Heart left ventricle (tissue), 13 donors: ENCODE measurements at regions not wholly inside any gene's neighbourhood (a gene's known extent, or its start where the extent isn't known, plus 50 kb on each side); places are given as distances from the start of the nearest gene placed in this dataset.

ENCODE experiments used
- POLR2A ChIP-seq, 2 donors: fragments of 450-650 bp; IDR thresholded peaks; one replicate each; pipeline ENCODE4 v1.6.1; 2017; ENCODE audit warnings: antibody characterized with exemption in 2 of 2, mild to moderate bottlenecking in 2 of 2, moderate library complexity in 2 of 2
- TF ChIP-seq, protein P1 (sequence below), 12 donors: fragments of 200-600 bp; sonication (generic) in 4 of 12; IDR thresholded peaks; one replicate each; pipeline versions ENCODE4 v1.5.0 to v1.8.0; 2018 to 2022; ENCODE audit warnings: antibody characterized with exemption in 12 of 12, mild to moderate bottlenecking in 5 of 12
- donor health status: ischemic (EF 13 %, LVEDD 7.1; RV severe dilation, severe dysfunction).
- donor health status: DM: no; HTN: yes; CAD: no.
- donor health status: DM: no; HTN: no; CAD: no.
- donor health status: ischemic (EF 25% LVEDD 6.9; RV normal size, moderate dysfunction).
- donor health status: ischemic (EF 25% LVEDD 5.7; RV mildly dilated, moderate dysfunction).
- donor health status: ischemic (EF 35%, LVEDD 5.7; RV mildly dilated, moderate dysfunction).
- donor health status: nonischemic (EF 11% LVEDD 7.7; RV severe dilation, severe dysfunction).
- donor health status: DM: yes; HTN: yes; CAD: no.
- donor health status: PGD.
- donor health status: ischemic (EF 29% LVEDD 5.4; RV normal size, mild dysfunction).
- donor health status: nonischemic (EF 23%, LVEDD 6.1; RV moderate dilation, normal function).

GRCh38 chr3:78090382-78090781, 1050.5 kb downstream of the ROBO2 start:
- no peak for TF ChIP-seq POLR2A (IDR thresholded peaks at IDR 0.05)
- TF ChIP-seq, protein P1, sequence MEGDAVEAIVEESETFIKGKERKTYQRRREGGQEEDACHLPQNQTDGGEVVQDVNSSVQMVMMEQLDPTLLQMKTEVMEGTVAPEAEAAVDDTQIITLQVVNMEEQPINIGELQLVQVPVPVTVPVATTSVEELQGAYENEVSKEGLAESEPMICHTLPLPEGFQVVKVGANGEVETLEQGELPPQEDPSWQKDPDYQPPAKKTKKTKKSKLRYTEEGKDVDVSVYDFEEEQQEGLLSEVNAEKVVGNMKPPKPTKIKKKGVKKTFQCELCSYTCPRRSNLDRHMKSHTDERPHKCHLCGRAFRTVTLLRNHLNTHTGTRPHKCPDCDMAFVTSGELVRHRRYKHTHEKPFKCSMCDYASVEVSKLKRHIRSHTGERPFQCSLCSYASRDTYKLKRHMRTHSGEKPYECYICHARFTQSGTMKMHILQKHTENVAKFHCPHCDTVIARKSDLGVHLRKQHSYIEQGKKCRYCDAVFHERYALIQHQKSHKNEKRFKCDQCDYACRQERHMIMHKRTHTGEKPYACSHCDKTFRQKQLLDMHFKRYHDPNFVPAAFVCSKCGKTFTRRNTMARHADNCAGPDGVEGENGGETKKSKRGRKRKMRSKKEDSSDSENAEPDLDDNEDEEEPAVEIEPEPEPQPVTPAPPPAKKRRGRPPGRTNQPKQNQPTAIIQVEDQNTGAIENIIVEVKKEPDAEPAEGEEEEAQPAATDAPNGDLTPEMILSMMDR (IDR thresholded peaks at IDR 0.05): no peak
